Activated CD4-positive, alpha-beta T cell treated with anti-CD3 and anti-CD28 coated beads for 48 hours (primary cell): ENCODE measurements at regions not wholly inside any gene's neighbourhood (a gene's known extent, or its start where the extent isn't known, plus 50 kb on each side); places are given as distances from the start of the nearest gene placed in this dataset.
"Not testable (repeated sequence)": the region's sequence is repeated elsewhere in the genome, so short reads cannot be mapped to it uniquely, and the experiment has no call there.

ENCODE experiments used
- DNase-seq: peaks from one replicate; pipeline ENCODE4 v3.0.0-alpha.2; 2020

DNA sequence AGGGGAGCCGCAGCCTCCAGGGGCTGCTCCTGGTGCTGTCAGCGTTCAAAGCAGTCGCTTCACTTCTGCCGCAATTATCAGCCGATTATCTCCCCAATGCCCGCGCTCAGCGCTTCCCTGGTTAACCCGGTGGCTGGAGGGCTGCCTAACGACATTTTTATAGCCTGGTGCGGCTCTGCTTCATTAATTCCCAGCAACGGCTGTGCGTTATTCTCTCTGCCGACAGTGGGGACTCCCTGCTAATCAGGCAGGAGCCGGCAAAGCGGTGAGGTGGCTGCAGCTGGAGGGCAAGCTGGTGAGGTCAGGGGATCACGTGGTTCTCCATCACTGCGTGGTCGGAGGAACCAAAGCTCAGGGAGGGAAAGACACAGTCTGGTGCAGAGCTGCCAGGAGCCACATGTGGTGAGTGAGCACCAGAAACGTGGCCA, 62.9 kb downstream of the GLRX5 start:
- peak; percentile 17 for DNase-seq

DNA sequence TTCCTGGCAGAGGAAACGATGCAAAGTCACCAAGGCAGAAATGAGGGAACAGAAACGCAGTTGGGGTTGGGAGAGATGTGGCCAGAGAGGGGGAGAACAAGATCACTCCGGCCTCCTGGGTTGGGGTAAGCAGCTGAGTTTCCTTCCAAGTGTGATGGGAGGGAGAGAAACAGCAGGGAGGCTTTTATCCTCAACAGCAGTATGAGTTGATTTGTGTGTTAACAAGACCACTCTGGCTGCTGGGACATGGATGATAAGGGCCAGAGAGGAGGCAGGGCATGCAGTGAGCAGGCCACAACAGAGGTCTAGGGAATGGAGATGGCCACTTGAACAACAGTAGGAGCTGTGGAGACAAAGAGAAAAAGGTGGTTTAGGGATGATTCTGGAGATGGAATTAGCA, 66.8 kb downstream of the GLRX5 start:
- DNase-seq: no peak

DNA sequence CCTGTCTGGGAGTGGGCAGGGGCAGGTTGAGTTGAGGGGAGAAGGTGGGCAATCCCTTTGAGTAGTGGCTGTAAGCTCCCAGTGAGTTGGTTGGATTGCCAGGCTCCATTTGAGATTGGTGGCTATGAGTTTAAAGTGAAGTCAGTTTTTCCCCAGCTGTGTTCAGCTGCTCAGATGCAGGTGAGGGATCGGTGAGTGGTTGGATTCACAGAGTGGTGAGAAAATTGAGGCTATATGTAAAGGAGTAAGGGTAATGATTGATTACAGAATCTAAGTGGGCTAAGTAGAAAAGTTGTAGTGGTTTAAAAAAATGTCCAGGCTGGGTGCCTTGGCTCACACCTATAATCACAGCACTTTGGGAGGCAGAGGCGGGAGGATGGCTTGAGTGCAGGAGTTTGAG, 68.6 kb downstream of the GLRX5 start:
- no peak for DNase-seq

DNA sequence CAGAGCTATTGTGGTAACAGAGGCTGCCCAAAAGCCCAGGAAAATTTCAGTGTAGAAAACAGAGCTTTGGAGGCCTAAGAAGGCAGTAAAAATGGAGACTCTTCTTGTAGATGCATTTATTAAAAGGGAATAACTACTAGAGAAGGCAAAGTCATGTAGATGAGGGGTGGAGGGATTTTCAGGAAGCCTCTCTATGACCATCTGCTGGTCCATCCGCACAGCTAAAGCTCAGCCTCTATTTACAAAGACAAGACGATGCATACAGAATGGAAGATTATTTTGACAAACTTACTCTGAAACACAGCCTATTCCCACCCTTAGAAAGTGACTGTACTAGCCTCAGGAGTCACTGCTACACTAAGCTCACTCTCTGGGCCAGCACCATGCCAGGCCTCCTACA, 71.4 kb downstream of the GLRX5 start:
- DNase-seq: no peak

DNA sequence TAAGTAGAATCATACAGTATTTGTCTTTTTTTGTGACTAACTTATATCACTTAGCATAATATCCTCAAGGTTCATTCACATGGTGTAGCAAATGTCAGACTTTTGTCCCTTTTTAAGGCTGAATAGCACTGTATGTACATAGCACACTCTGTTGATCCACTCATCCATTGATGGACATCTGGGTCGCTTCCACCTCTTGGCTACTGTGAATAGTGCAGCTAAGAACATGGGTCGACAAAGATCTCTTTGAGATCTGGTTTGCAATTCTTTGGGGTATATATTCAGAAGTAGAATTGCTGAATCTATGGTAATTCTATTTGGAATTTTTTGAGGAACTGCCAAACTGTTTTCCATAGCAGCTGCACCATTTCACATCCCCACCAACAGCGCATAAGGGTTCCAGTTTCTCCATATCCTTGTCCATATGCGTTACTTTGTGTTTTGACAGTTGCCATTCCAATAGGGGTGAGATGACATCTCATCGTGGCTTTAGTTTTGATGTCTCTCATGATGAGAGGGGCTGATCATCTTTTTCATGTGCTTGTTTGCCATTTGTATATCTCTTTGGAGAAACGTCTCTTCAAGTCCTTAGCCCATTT, 73.9 kb downstream of the GLRX5 start:
- no peak for DNase-seq

DNA sequence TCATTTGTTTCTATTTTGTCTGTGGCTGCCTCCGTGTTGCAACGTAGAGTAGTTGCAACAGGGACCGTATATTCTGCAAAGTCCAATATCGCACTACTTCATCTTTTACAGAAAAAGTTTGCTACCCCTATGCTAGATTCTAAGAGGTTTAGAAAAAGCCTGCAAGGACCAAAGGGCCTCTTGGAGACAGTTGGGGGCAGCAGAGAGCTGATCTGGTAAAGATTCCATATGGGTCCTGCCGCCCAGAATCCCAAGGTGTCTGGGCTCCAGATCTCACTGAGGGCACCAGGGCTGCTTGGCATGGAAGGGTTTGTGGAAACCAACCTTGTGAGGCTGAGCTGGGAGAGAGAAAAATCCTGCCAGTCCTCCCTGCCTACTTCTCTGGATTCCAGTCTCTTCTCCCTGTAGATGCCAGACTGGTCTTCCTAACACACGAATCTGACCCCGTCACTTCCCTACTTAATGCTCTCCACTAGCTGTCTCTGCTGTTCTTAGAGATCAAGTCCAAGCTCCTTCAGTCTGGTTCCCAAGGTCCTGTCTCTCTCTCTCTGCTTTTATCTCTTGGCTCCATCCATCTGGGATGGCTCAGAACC, 74.6 kb downstream of the GLRX5 start:
- DNase-seq: peak; percentile 25

DNA sequence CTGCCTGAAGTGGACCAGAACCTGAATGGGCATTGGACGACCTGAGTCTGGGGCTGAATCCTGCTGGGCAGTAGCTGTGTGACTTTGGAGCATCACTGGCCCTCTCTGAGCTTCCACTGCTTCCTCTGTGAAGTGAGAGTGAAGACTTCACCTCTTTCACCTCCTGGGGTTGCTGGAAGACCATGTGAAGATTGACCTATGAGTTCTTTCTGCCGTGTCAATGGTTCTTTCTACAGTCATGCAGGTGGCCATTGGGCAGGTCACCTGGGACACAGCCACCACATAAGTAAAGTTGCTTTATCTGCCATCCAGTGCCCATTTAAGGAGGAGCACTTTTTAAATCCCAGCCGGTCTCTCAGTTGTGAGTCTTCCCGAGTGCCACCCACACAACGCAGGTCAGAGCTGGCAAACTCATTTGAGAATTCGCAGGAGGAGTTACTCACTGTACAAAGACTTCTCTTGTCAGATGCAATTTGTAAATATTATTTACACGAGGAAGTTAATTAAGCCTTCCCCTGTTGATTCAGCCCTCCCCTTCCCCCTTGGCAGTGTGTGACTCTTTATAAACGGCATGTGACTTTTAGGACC, 74.8 kb upstream of the TCL1B start:
- DNase-seq: no peak

DNA sequence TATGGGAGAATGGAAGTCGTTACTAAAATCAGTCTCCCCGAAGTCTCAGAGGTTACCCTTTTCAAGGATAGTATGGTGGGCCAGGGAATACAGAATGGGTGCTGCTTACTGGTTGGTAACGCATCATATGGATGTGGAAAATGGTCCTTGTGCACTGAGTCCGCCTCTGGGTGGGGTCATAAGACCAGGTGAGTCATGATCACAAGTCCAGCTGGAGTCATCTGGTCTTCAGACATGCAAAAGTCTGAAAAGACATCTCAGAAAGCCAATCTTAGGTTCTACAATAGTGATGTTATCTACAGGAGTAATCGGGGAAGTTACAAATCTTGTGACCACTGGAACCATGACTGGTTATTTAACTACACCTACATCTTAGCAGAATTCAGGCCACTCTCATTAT, 71.9 kb upstream of the TCL1B start:
- DNase-seq: no peak

DNA sequence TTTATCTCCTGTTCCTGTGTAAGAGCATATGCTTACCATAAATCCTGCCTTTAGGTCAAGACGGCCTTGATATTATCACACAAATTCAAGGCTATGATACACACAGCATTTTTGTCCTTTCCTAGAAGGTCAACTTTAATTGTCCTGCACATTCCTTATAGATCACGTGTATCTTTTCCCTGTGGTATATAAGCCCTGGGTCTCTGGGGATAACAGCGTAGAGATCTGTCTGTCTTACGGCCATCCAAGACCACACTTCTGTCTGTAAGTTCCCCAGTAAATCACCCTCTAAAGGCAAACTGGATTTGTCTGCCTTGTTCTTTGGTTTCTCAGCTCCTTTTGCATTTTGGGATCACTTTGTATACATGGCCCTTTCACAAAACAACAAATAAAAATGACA, 69.5 kb upstream of the TCL1B start:
- no peak for DNase-seq

DNA sequence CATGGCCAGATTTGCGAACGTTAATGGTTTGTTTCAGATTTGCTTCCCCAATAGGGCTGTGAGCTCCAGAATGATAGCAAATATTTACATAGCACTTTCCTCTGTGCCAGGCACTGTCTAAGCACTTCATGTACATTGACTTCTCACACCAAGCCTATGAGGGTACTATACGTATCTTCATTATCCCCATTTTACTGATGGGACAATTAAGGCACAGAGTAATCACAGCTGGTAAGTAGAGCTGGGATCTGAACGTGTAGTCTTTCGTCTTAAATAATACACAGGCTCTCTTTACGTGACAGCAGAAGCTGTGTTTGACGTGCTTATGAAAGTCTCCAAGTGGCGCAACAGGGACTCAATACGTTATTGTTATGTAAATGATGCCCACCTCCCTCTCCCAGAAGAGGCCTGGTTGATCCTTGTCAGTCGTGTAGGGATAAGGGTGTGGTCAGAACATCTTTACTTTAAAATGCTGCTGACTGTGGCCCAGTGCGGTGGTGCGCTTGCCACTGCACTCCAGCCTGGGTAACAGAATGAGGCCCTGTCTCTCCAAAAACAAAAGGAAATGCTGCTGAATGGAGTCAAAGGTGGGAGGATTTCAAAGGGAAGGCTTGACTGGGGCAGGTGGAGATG, 66.3 kb upstream of the TCL1B start:
- no peak for DNase-seq

DNA sequence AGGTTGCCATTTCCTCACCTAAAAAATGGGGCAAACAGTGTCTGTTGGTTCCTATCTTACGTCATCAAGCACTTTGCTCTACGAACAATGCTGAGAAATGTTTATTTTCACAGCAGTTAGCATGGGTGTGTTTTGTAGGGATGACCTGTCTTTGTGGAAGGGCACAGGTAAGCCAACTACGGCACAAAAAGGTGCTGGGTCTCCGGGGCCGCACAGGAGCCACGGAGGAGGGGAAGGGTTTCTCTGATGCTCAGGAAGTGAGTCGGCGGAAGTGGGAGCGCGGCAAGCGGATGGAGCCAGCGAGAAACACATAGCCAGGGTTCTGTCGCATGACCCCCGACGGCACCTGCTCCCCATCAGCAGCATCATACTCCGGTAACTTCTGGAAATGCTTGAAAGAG, 65.6 kb upstream of the TCL1B start:
- no peak for DNase-seq

DNA sequence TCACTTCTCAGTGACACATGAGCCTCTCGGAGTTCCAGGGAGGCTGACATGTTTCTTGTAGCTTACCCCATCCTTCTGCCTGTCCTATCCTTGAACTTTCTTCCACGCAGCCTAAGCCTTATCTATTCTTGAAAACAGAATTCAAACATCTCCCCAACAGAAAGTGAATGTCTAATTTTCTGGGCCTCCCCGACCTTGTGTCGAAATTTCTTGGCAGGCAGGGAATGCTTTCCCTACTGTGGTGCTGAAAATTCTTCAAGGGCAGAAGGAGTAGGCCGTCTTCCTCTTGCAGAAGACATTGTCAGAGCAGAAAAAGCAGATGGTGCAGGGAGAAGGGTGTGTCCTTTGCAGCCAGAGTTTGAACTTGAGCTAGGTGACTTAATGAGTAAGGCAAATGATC, 63.0 kb upstream of the TCL1B start:
- DNase-seq: no peak

DNA sequence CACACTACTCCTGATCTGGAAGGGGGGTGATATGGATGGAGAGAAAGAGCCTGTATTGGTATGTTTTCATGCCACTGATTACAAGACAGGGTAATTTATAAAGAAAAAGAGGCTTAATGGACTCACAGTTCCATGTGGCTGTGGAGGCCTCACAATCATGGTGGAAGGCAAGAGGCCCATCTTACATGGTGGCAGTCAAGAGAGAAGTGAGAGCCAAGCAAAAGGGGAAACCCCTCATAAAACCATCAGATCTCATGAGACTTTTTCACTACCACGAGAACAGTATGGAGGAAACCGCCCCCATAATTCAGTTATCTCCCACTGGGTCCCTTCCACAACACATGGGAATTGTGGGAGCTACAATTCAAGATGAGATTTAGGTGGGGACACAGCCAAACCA, 60.5 kb upstream of the TCL1B start:
- not testable (repeated sequence) for DNase-seq

DNA sequence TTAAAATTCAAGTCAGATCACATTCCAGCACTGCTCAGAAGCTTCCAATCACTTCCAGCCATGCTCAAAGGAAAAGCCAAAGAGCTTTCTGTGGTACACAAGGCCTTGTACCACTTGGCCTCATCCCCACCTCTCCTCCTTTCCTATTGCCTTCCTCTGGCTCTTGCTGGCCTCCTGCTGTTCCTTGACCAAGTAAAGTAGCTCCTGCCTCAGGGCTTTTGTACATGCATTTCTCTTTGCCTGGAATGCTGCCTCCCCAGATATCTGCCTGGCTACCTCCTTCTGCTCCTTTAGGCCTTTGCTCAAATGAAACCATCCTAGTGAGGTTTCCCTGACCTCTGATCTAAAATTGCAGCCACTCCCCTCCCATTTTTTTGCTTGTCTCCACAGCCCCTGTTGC, 51.2 kb upstream of the TCL1B start:
- DNase-seq: no peak
